Tongue (tissue), 1 donor: ENCODE measurements at regions not wholly inside any gene's neighbourhood (a gene's known extent, or its start where the extent isn't known, plus 50 kb on each side); places are given as distances from the start of the nearest gene placed in this dataset.

ENCODE experiments used
- DNase-seq: peaks from one replicate; pipeline ENCODE4 v3.0.0-alpha.2; 2015

DNA sequence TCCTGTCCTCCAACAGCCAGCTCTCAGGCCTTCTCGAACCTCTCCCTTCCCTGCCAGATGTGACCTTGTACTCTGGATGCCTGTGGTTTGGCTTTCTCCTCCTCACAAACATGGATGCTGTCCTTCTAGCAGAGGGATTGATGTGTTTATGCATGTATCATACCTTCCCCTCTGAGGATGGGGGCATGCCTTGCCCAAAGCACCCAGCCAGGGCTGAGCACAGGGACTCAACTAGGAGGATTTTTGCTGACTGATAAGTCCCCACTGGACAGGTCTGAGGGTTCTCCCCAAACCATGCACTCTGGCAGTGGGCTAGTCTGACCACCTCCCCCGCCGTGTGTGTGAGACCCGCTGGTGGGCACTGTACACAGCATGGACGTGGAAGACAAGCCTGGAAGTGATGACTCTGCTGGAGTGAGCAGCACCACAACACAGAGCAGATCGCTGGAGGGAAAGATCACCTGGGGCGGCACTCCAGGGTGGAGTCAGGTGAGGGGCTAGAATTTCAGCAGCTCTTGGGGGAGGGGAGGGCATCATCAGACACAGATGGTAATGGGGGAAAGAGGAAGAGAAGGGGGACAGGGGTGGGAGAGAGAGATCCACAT is 360.3 kb upstream of the ZNF507 start:
- no peak for DNase-seq

DNA sequence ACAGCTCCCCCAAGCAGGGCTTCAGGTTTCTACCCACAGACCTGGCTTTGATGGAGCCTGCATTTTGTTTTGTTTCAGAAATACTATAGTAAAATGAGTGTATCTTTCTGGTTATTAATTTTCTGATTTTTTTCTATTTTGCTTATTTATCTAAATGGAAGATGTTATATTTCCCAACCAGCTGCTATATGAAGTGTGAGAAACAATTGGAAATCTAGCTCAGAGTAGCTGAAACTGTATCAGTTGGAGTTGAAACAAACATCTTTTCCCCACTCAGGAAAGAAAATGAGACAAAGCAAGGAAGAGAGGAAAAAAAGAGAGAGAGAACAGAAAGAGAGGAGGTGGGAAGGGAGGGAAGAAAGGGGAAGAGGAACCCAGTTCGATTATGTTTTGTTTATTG is 358.5 kb upstream of the ZNF507 start:
- no peak for DNase-seq

DNA sequence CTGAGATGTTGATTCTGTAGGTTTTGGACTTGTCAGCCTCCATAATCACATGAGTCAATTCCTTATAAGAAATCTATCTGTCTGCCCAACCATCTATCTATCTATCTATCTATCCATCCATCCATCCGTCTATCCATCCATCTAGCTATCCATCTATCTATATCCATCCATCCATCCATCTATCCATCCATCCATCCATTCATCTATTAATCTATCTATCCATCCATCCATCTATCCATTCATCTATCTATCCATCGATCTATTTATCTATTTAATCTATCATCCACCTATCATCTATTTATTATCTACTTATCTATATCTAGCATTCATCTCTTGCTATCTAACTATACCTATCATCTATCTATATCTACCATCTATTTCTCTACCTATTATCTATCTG is 357.2 kb upstream of the ZNF507 start:
- no peak for DNase-seq

DNA sequence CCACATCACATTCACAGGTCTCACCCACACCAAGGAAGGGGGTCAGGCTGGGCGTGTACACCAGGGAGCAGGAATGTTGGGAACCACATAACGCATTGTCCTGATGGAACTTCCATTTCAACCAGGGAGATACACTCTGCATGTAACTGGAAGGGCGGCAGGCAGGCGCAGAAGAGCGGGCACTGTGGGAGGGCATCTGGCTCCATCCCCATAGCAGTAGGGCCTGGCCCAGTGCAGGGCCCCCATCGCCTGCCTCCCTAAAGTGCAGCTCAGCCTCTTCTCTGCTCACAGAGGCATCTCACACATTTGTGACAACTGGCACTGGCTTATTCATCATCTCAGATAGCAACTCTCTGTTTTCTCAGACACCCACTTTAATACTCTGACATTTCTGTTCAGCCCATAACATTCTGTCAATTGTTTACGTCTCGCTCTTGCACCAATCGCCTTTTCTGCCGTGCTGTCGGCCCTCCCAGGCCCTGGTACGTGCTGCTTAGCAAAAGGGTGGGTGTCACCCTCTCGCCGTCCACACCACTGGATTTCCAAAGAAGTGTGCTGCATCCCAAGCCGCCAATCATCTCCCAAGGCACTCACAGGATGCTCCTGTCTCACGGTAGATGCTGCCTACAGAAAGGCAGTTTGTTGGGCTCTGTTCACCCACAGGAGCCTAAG is 353.3 kb upstream of the ZNF507 start:
- no peak for DNase-seq

DNA sequence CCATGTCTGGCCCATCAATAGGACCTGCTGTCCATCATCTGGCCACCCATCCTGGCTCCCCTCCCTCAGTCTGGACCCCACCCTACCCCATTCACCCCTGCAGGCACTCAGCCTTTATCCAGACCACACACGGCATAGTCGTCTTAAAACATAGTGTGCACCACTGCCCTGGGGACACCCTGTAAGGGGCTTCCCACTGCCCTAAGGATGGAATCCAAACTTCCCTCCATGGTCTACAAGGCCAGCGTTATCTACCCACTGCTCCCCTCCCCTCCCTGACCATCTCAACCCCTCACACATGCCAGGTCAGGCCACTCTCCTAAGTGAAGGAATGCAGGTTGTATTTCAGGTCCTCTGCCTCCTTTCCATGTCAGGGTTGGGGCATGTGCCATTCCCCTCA is 352.7 kb upstream of the ZNF507 start:
- DNase-seq = no peak

DNA sequence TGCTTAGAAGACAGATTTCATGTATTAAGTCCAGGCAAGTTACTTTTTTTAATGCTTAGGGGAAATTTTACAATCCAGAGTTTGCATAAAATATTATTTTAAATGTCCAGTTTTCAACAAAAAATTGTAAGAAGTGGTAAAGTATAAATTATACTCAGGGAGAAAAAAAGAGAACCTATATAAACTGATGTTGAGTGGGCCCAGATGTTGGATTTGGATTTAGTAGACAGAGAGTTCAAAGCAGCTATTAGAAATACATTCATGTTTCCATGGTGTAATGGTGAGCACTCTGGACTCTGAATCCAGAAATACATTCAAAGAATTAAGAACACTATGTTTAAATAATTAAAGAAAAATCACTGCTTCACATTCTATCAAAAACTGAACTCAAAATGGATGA is 349.9 kb upstream of the ZNF507 start:
- no peak for DNase-seq

DNA sequence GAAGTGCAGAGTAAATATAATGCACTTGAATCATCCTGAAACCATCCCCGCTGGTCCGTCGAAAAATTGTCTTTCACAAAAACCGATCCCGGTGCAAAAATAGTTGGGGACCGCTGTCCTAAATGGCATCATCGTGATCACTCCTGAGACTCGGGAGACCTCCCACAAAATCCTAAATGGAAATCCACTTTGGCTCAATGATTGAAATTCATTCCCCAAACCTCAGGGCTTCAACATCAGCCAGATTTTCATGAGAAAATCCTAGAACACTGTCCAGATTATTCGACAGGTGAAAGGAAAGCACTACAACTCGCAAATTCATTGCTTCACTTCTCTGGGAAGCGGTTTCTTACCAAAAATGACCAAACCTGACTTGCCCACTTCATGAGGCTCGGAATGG is 335.3 kb upstream of the ZNF507 start:
- no peak for DNase-seq

DNA sequence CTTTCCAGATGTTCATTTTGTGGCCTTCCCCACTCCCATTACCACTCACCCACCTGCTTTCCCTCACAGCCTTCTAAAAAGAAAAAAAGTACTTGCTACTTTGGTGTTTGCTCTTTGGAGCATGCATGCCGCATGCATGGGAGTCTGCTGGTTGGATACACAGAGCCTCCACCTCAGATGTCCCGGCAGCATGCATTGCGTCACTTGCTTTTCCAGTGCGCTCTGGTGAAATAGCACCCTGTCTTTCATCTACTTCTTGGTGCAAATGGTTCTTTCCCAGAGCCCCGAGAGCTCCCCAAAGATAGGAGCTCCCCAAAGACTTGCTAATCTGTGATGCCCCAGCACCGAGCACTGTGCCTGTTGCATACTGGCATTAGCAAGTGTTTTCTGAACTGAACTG is 333.2 kb upstream of the ZNF507 start:
- peak; percentile 44 for DNase-seq

DNA sequence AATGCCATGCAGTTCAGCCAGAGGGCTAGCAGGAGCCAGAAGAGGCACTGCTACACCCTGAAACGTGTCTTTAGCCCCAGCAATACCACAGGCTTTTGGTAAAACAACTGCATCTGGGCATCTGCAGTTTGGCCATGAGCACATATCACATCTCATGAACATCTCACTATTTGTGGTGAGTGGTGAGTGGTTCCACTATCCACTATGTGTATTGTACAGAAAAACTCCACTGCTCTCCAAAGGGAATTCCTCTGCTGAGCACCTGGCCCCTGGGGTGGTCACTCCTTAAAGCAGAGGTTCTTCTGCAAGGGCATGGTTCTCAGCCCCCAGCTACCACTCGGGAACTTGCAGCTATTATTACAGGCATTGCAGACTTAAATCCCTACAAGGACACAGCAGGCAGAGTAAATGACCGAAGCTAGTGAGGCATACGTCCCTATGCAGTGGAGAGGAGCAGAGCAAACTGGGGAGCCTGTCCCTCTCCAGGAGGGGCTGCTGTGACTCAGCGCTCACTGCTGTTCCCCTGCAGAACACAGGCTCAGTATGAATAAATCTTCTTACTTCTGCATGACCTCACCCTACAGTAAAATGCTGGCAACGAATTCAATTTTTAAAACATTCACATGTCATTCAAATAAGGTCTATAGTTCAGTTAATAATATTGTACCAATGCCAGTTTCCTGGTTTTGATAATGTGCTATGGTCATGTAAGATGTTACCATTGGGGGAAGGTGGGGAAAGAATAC is 332.4 kb upstream of the ZNF507 start:
- DNase-seq = peak; percentile 6

DNA sequence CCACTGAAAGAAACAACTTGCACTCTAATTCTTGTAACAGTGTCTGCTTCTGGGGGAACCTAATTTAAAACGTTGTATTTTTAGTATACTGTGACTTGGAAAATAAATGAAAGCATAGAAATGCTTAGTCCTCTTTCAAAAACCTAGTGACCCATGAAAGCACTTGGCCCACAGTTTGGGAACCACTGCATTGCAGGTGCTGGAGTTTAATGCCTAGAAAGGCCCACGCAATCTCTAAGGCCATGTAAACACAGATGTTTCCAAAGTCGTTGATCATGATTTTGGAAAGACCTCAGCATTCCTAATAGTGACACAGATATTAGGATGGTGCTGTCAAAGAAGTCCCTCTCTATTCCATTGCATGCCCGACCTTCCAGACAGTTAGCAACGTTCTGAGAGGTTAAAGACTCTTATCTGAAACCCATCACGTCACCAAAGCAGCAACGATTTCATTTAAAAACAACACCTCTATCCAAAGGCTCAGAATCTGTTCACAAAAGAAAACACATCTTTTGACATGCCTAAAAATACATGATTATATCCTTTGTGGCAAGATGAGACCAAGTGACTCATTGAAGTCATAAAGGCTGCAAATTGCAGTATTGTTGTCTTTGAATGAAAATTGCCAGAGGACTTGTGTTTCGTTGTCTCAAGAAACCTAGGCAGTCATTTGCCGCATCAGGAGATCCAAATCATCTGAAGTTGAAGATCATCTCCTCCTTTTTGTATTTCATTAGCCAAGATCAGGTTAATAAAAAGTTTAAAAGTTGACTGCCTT is 328.0 kb upstream of the ZNF507 start:
- DNase-seq = peak; percentile 45

DNA sequence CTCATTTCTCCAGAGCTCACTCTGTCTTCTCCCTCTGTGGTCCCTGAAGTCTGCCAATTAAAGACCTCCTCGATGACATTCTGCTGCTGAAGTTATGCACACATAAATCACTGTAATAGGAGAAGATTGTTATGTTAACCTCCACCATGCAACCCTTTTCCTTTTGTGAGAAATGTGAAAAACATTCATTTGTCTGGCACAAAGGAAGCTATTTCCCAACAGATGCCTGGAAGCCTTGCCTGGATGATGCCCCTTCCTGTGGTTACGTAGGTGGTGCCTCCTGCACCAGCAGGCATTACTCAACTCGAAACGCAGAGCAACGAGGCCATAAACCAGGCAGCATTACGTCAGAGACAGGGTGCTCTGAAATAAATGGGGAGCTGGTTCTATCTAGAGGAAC is 327.4 kb upstream of the ZNF507 start:
- peak; percentile 23 for DNase-seq

DNA sequence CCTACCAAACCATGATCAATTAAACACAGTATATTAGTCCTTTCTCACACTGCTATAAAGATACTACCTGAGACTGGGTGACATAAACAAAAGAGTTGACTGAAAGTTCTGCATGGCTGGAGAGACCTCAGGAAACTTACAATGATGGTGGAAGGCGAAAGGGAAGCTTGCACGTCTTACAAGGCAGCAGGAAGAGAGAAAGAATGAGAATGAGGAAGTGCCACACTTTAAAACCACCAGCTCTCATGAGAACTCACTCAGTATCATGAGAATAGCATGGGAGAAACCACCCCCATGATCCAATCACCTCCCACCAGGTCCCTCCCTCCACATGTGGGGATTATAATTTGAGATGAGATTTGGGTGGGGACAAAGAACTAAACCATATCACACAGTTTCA is 324.9 kb upstream of the ZNF507 start:
- DNase-seq = no peak

DNA sequence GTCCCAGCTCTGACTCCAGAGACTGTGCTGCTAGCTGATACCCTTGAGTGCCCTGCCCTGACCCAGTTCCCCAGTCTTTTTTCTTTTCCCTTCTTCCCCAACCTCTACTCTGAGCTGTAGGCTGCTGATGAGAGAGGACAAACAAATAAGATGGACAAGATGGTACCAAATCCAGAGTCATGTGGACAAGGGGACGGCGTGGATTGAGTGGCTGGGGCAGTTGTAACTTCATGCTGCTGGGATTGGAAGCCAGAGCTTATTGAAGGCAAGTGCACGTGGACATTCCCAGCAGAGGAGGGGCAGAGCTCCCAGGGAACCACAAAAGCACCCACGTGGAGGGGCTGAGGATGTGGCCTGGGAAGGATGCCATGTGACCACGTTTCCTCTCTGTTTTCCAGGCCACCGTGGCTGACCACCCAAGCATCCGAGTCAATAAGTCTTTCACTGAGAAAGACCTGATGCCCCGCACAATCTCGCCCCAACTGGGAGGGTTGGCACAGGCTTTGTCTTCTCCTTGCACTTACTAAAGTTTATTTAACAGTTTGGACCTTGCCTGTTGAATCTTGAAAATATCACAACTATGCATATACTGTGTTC is 323.3 kb upstream of the ZNF507 start:
- no peak for DNase-seq

DNA sequence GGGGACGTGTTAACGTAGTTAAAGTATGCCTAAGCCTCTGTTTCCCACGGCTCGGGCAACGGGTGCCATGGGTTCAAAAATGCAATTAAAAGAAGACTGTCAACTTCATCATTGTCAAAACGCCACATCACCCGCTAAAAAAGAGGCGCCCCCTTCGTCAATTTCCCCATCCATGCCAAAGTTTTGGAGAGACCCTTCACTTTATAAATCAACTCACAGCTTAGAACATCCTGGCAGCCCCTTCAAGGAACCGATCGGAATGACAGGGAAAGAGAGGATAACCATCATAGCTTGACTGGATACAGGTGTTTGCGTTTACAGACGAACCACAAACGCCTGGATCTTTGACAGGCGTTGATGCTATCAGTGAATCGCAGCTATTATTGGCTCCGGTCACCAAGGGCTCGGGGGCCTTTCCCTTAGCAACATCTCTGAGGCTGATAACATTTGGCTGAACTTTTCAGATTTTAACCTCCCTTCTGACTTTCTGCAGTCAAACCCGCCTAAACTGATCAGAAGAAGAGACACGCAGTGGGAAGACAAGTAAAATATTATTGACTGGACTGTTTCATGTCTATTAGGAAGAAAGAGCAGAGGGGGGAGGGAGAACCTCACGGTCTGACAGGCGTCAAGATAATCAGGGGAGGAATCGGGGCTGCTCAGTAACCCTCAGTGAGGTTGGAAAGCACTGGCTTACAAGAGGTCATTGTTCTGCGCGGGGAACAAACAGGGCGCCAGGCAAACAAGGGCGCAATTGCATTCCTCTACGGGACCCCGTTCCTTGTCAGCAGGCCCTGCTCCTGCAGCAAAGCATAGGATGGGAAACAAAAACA is 322.5 kb upstream of the ZNF507 start:
- DNase-seq = peak; percentile 7

DNA sequence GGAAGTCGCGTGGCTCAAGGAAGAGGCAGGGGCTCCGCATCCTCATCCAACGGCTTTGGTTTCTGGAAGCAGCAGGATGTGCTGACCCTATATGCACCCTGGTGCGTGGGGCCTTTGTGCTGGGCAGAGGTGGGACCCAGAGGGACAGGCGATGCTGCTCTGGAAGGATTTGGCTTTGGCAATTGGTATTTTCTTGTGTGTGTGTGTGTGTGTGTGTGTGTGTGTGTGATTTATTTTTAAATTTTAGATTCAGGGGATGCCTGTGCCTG is 321.9 kb upstream of the ZNF507 start:
- DNase-seq = peak; percentile 10

DNA sequence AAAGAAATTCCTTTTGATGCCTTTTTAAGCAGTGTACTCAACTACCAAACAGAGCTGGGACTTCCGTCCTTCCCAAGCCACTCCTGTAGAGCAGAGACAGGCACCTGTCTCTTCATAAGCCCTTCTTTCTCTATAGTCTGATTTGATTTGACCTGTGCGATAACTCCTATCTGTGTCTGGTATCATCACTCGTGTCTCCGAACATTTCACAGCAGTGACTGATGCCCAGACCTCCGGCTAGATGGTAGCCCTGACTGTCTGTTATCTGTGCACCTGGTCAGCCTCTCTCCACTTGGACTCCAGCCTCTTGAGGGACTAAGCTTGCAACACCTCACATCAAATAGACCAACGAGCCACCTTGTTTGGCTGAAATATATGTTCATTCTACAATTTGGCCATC is 316.2 kb upstream of the ZNF507 start:
- no peak for DNase-seq

DNA sequence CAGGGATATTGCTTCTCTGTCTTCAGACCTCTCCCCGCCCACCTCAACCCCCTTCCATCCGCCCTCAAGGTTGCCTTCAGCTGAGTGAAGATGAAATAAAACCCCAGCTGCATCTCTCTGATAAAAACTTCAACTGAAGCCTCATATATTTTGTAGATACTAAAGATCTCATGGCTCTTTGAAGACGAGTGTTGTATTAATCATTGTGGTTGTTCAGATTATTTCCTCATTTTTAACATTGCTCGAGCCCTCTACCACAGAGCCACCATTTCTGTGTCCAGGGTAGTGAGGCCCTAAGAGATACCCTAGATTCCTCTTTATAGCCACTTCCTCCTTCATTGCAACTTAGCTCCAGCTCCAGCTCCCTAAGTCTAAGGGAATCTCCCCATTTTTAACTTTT is 312.8 kb upstream of the ZNF507 start:
- no peak for DNase-seq

DNA sequence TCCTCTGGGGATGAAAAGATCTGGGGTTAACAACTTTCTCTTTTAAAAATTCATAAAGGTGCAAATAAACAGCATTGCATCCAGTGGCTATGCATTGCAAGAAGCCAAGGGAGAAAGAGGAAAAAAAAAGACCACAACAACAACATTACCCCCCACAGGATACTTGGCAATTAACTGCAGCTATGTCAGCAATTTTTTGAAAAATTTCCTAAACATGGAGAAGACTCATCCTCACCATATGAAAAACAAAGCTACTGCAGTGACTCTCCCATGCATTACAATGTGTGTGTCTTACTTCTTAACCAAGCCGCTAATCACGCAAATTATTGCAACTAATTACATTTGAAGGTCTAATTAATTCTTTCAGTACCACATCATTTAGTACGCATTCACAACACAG is 309.8 kb upstream of the ZNF507 start:
- DNase-seq = no peak

DNA sequence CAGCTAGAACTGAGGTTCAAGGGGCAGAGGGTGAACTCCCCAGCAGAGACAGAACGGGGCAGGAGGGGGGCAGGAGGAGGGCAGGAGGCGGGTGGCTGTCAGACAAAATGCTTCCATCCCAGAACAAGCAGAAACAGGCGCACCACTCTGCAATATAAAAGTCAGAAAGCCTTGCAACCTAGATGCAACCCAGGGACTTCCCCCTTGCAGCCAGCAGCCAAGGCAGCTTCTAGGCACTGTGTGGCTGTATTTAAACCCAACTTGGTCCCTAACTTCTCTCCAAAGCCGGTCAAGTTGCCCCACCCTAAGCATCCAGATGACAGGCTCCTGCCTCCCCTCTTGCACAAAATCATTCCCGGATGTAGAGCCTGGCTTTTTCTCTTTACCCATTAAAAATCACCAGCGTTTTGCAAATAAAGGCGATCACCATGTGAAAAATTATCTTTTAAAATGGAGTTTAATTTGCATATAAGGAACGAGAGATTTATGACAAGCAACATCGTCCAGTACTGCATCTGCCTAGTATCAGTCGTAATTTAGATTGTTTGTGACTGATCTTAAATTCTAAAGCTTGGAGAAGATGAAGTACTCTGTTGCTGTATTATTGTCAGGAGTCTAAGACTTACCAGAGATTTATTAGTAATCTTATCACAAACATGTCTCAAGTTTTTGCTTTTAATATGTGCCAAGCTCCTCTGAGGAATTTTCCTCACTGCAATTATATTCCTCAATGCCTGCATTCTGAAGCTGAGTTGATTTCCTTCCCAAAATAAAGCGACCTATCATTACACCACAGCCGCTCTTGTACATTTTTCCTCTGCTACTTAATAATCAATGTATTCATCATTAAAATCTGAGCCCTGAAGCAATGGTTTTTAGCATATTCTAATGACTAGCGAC is 307.1 kb upstream of the ZNF507 start:
- DNase-seq = no peak

DNA sequence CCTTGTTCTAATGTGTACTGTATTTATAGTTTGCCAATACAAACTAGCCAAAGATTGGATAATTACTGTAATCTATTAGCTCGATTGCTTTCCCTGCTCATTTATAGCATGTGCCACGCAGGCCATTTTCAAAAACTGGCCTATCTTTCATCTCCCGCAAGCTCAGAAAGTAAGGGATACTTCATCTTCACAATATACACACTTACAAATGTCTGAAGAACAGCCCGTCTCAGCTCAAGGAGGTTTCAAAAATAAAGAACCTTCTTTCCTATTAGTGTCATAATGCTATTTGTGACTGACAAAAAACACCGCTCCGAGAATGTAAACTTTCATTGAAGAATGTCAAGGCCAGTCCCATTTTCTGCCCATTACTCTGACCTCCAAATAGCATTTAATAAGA is 306.4 kb upstream of the ZNF507 start:
- no peak for DNase-seq

DNA sequence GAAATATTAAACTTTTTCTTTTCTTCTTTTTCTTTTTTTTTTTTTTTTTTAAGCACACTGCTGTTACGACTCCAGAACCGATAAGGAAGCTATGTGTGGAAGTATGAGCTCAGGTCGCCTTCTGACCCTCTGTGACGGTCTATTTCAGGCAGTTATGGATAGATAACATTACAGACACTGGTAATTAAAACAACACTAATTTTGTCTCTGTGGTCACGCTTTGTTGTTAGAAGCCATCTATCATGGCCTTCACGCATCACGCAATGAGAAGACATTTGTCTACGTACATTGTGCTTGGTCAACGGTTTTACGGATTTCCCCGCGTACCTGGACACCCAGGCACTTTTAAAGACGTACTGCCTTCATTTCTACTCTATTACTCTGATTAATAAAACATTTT is 306.0 kb upstream of the ZNF507 start:
- DNase-seq = no peak
